HUES64 (cell line): ENCODE measurements at regions not wholly inside any gene's neighbourhood (a gene's known extent, or its start where the extent isn't known, plus 50 kb on each side); places are given as distances from the start of the nearest gene placed in this dataset.

Experiments
- H3K27ac ChIP-seq: 2 replicates; pipeline ENCODE4 v1.7.0; 2013; ENCODE audit warnings: low read depth, low read length, inconsistent platforms
- H3K27me3 ChIP-seq: 2 replicates; pipeline ENCODE4 v1.6.1; 2013; ENCODE audit warnings: mild to moderate bottlenecking, low read length; ENCODE audit not compliant: insufficient read depth
- H3K36me3 ChIP-seq: 2 replicates; pipeline ENCODE4 v1.6.1; 2013; ENCODE audit warnings: mild to moderate bottlenecking, low read length; ENCODE audit not compliant: insufficient read depth
- H3K4me1 ChIP-seq: 2 replicates; pipeline ENCODE4 v1.6.1; 2013; ENCODE audit warnings: mild to moderate bottlenecking, low read length, moderate library complexity; ENCODE audit not compliant: insufficient read depth
- H3K4me3 ChIP-seq: 2 replicates; pipeline ENCODE4 v1.5.1; 2013; ENCODE audit warnings: mild to moderate bottlenecking, low read length, moderate library complexity
- H3K9ac ChIP-seq: 2 replicates; pipeline ENCODE4 v1.6.1; 2013; ENCODE audit warnings: mild to moderate bottlenecking, low read depth, low read length
- H3K9me3 ChIP-seq: 2 replicates; pipeline ENCODE4 v1.6.1; 2013; ENCODE audit warnings: low read depth, low read length; ENCODE audit not compliant: insufficient read depth
- WGBS: fragments of 150-250, 120-280 bp; methylation state at CpG from one replicate; pipeline ENCODE4 v1.1.7; 2013; ENCODE audit warnings: missing lambda C conversion rate; 5-methylcytosine and 5-hydroxymethylcytosine counted together

DNA sequence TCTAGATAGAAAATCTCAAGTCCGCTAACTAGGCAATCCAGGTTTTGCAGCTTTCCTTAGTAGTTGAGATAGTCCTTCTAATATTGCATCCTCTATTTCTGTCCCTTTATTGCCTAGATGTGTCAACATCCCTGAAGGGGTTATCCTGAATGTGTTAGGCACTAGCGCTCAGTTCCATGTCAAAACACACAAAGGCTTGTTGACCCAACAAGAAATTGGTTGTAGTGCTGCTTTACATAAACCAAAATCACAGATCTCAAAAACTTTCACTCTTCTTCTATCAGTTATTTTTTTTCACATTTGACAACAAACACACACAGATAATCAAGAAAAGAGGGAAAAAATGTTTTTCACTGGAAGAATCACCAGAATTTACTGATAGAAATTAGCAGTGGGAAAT lies 51.4 kb upstream of the SOX2 start:
- H3K27me3 ChIP-seq = no peaks in the 10 kb centered on the region
- H3K36me3 ChIP-seq = no peaks in the 10 kb centered on the region
- H3K9me3 ChIP-seq = no peaks in the 10 kb centered on the region
- WGBS = 93% methylated on average over 2 of the region's 2 CpGs
- no peak overlapping the region for H3K27ac ChIP-seq
- H3K9ac ChIP-seq = no peak overlapping the region
- H3K4me3 ChIP-seq = no peak overlapping the region
- no peaks in the 10 kb centered on the region for H3K4me1 ChIP-seq

DNA sequence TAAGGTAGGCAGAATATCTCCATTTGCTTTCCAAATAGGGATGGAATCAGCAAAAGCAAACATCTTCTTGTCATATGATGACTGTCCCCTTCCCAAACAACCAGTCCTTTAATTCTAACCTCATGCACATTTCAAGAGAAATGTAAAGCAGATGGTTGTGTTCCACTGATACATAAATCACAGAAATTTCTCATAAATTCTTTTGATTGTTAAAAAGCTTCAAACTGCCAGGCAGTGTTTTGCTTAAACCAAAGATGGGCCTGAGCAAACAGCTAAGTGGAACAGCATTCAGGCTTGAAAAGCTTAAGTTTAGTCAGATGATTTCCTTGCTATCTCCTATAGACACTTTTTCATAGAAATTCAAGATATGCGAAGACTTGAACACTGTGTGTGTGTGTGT lies 74.3 kb upstream of the SOX2 start:
- Histone ChIP-seq H3K4me3 (no peak overlapping the region), H3K9ac (no peak overlapping the region), H3K4me1 (peaks cover 8% of the 10 kb centered on the region; the same call in 1 of the 2 replicates), H3K27me3 (no peaks in the 10 kb centered on the region), H3K36me3 (no peaks in the 10 kb centered on the region), H3K27ac (no peak overlapping the region), H3K9me3 (no peaks in the 10 kb centered on the region)
- WGBS = no CpG with 5 or more reads among the region's 1 CpG

DNA sequence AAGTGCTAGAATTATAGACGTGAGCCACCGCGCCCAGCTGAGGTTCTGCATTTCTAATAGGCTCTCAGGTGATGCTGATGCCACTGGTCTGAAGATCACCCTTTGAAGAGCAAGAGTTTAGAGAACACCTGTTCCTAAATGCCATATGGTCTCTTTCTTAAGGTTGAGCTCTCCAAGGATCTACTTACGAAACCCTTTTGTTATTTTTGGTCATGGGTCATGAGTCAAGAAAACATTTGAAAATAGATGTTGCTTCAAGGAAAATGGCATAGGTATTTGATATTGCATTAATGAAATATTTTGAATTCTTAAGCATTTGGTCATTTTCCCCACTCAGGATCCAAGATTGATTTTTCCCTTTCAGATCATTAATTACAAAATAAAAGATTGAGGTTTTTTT lies 74.7 kb upstream of the SOX2 start:
- H3K9me3 ChIP-seq = no peaks in the 10 kb centered on the region
- no peaks in the 10 kb centered on the region for H3K36me3 ChIP-seq
- H3K27ac ChIP-seq = no peak overlapping the region
- H3K4me1 ChIP-seq = peaks cover 8% of the 10 kb centered on the region; the same call in 1 of the 2 replicates
- no peak overlapping the region for H3K9ac ChIP-seq
- H3K4me3 ChIP-seq = no peak overlapping the region
- no peaks in the 10 kb centered on the region for H3K27me3 ChIP-seq
- 97% methylated on average over 4 of the region's 4 CpGs for WGBS

DNA sequence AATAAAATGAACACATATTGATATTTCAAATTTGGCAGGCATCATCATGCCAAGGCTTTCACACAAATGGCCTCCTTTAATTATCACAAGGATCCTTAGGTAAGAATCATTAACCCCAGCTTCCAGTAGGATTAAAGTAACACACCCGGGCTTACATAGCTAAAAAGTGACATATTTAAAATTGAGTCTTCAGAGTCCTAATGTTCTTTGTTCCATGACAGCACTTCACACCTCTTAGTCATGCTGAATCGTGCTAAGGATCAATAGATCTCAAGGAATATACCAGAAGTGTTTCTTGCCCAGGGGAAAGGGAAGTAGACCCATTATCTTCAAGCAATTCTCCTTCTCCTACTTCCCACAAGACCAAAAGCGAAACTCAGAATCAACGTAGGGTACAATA lies 76.6 kb upstream of the SOX2 start:
- 84% methylated on average over 4 of the region's 4 CpGs for WGBS
- no peaks in the 10 kb centered on the region for H3K9me3 ChIP-seq

DNA sequence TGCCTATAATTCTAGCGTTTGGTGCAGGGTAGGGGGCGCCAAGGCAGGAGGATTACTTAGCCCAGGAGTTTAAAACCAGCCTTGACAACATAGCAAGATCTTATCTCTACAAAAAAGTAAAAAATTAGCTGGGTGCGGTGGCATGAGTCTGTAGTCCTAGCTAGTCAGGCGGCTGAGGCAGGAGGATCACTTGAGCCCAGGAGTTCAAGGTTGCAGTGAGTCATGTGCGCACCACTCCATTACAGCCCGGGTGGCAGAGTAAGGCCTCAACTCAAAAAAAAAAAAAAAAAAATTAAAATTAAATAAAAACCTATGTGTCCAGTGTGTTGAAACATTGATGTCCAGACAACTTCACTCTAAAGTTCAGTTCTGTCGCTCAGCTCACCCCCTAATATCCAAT lies 78.2 kb upstream of the SOX2 start:
- H3K27ac ChIP-seq = no peak overlapping the region
- no peak overlapping the region for H3K9ac ChIP-seq
- H3K4me3 ChIP-seq = no peak overlapping the region
- H3K27me3 ChIP-seq = no peaks in the 10 kb centered on the region
- 98% methylated on average over 5 of the region's 7 CpGs for WGBS
- H3K4me1 ChIP-seq = no peaks in the 10 kb centered on the region
- no peaks in the 10 kb centered on the region for H3K9me3 ChIP-seq
- no peaks in the 10 kb centered on the region for H3K36me3 ChIP-seq

More for the DNA sequence above, 76.6 kb upstream of the SOX2 start:
- H3K27me3 ChIP-seq = no peaks in the 10 kb centered on the region
- no peaks in the 10 kb centered on the region for H3K4me1 ChIP-seq
- H3K27ac ChIP-seq = no peak overlapping the region
- H3K36me3 ChIP-seq = no peaks in the 10 kb centered on the region
- no peak overlapping the region for H3K4me3 ChIP-seq
- H3K9ac ChIP-seq = no peak overlapping the region

DNA sequence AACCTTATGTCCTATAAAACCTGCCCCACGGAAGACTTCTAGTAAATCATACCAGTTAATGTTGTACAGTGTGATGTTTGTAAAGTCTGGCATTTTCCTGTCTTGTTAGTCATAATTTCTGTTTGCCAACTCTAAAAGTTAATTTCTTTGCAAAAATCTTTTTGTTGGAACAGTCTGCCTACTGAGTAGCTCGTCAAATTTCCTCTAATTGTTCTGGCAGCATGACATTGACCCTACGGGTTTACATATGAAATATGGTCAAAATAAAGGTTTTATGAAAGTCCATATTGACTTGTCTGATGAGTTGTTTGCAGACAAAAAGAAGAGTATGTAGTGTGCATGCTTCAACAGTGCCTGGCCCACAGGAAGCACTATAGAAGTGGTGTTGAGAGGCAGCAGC lies 79.8 kb upstream of the SOX2 start:
- Histone ChIP-seq H3K27me3 (no peaks in the 10 kb centered on the region), H3K9ac (no peak overlapping the region), H3K9me3 (no peaks in the 10 kb centered on the region), H3K4me3 (no peak overlapping the region), H3K4me1 (no peaks in the 10 kb centered on the region), H3K36me3 (no peaks in the 10 kb centered on the region), H3K27ac (no peak overlapping the region)
- WGBS = 95% methylated on average over 3 of the region's 3 CpGs

DNA sequence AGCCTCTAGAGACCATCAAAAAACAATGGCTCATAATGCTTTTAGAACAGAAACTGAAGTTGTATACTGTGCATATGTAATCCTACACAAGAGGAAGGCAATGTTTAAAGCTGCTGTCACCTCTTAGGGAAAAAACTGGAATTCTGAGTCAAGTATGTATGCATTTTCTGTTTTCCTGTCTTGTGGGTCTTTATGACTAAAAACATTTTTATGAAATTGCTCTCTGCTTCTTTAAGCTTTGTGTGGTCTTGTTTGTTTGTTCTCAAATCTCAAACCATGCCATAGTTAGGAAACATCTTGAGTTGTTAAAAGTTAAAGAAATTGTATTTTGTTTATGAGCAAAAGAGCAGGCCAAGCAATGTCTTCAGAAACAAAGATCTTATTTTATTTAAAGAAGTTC lies 80.9 kb upstream of the SOX2 start:
- Histone ChIP-seq H3K9ac (no peak overlapping the region), H3K36me3 (no peaks in the 10 kb centered on the region), H3K9me3 (no peaks in the 10 kb centered on the region), H3K27ac (no peak overlapping the region), H3K4me3 (no peak overlapping the region), H3K27me3 (no peaks in the 10 kb centered on the region), H3K4me1 (no peaks in the 10 kb centered on the region)

DNA sequence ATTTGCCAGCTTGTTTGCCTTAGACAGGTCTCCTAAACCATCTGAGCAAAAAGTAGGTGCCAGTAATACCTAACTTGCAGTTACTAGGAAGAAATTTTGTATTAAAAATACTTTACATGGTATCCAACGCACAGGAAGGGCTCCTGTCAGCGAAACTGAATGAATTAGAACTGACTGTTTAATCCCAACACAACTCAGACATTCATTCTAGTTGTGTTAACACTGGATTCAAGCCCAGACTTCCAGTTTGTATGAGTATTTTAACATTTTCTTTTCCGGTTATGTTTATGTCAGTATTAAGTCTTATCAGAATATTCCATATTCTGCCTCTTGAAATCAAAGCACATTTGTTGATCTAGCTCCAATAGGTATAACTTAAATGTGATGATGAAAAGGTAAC lies 82.0 kb upstream of the SOX2 start:
- Histone ChIP-seq H3K36me3 (no peaks in the 10 kb centered on the region), H3K27ac (no peak overlapping the region), H3K4me1 (no peaks in the 10 kb centered on the region), H3K4me3 (no peak overlapping the region), H3K9ac (no peak overlapping the region), H3K27me3 (no peaks in the 10 kb centered on the region), H3K9me3 (no peaks in the 10 kb centered on the region)
- WGBS = 94% methylated on average over 2 of the region's 3 CpGs

DNA sequence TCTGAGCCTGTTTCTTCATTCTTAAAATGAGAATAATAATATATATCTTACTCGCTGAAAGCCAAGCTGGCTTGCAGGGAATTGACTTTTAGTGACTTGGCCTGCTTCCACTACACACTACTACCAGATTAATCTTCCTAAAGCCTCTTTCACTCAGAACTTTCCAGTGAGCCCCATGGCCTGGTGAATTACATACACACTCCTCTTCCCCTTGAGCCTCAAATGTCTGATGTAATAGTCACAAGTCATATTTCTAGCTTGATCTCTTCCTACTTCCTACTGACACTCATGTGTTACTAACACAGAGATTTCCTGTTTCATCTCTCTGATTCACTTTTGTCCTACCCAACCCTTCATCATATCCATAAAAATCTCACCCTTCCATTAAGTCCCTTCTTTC lies 82.7 kb upstream of the SOX2 start:
- Histone ChIP-seq H3K4me1 (peaks cover 7% of the 10 kb centered on the region; the same call in 1 of the 2 replicates), H3K4me3 (no peak overlapping the region), H3K27ac (no peak overlapping the region), H3K27me3 (no peaks in the 10 kb centered on the region), H3K9me3 (no peaks in the 10 kb centered on the region), H3K9ac (no peak overlapping the region), H3K36me3 (no peaks in the 10 kb centered on the region)
- 100% methylated on average over 1 of the region's 1 CpG for WGBS

DNA sequence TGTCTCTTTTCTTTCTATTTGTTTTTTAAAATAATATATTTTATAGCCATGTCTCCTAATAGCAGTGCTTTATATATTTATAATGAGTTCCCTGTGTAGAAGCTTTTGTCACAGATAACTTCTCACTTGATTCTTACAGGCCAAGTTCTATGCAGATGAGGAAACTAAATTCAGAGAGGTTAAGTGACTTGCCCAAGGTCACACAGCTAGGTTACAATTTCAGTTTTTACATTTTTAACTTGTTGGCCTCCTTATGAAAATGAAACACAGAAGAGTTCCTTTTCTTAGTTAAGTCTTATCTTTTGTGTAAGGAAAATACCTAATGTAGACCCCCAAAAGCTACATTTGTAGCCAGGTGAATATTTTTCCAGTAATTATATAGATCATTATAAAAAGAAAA lies 83.3 kb upstream of the SOX2 start:
- no peaks in the 10 kb centered on the region for H3K36me3 ChIP-seq
- H3K27ac ChIP-seq = no peak overlapping the region
- no peaks in the 10 kb centered on the region for H3K27me3 ChIP-seq
- H3K9ac ChIP-seq = no peak overlapping the region
- peaks cover 9% of the 10 kb centered on the region; the same call in 1 of the 2 replicates for H3K4me1 ChIP-seq
- H3K4me3 ChIP-seq = no peak overlapping the region
- H3K9me3 ChIP-seq = no peaks in the 10 kb centered on the region

DNA sequence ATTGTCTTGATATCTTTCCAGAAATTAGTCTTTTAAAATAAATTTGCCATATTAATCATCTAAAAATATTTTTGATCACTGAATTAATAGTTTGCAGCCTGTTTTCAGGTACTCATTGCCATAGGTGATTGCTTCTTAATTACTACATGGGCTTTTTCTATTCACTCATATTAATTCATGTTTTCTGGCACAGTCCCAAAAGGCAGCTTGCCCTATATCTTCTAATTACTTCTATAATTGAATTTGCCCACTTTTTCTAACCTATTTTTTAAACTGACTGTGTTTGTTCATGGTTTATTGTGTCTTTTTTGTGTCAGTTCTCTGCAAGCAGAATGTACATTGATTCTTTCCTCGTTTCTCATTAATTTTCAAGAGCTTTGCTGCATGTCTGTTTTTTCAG lies 85.7 kb upstream of the SOX2 start:
- no peaks in the 10 kb centered on the region for H3K27me3 ChIP-seq
- peaks cover 9% of the 10 kb centered on the region; the same call in 1 of the 2 replicates for H3K4me1 ChIP-seq
- H3K27ac ChIP-seq = no peak overlapping the region
- H3K36me3 ChIP-seq = no peaks in the 10 kb centered on the region
- 89% methylated on average over 1 of the region's 1 CpG for WGBS
- no peak overlapping the region for H3K9ac ChIP-seq
- no peak overlapping the region for H3K4me3 ChIP-seq
- H3K9me3 ChIP-seq = no peaks in the 10 kb centered on the region

DNA sequence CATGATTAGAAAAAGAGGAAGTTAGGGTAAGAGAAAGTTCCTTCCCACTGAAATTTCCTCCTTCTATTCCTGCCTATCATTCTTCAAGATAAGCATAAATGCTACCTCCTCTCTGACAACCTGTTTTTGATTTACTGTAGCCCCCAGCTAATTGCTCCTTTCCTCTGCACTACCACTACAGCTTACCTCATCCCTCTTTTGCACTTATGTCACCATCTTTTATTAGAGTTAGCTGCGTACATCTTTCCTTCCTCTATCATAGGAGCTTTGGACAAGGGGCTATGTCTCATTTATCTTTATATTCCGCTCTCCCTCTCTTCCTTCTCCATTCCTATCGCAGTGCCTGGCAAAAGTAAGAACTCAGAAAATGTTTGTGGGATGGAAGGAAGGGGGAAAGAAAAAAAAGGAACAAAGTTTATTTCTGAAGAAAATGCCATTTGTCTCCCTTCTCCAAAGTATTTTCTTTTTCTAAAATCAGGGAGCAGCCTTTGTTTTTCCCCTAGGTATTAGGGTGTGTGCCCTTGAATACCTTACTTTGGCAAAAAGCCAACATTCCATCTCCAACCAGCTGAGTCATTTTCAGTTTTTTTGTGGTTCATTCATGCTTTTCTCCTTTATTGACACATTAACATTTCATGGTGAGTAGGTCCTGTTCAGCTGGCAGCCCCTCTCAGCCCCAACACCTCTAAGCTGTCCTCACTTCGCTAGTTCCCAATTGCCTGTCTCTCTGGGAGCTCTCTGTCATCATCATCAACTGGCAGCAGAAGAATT lies 87.6 kb upstream of the SOX2 start:
- Histone ChIP-seq H3K4me1 (peaks cover 9% of the 10 kb centered on the region; the same call in 1 of the 2 replicates), H3K27me3 (no peaks in the 10 kb centered on the region), H3K27ac (no peak overlapping the region), H3K9ac (no peak overlapping the region), H3K9me3 (no peaks in the 10 kb centered on the region), H3K4me3 (no peak overlapping the region), H3K36me3 (no peaks in the 10 kb centered on the region)
- WGBS = 90% methylated on average over 2 of the region's 4 CpGs
